Epidermal melanocyte (primary cell): ENCODE measurements at regions not wholly inside any gene's neighbourhood (a gene's known extent, or its start where the extent isn't known, plus 50 kb on each side); places are given as distances from the start of the nearest gene placed in this dataset.
A peak's percentile ranks its signal among the peaks of the same experiment; 100 is the strongest.
"Not testable (repeated sequence)": the region's sequence is repeated elsewhere in the genome, so short reads cannot be mapped to it uniquely, and the experiment has no call there.

Experiments used
- DNase-seq: peaks from one replicate; pipeline ENCODE4 v3.0.0; 2011; ENCODE audit warnings: low spot score; ENCODE audit not compliant: insufficient read length

- DNase-seq, result no peak
Measured at GRCh38 chr6:132054525-132054924, 103.4 kb upstream of the CCN2 start.

- DNase-seq, result no peak
Measured at GRCh38 chr6:132053511-132053910, 102.3 kb upstream of the CCN2 start.

GRCh38 chr6:132052096-132052495 is 100.9 kb upstream of the CCN2 start:
- DNase-seq, result no peak

- DNase-seq, result no peak
Measured at GRCh38 chr6:132045877-132046276, 94.7 kb upstream of the CCN2 start.

GRCh38 chr6:132043148-132043547 is 92.0 kb upstream of the CCN2 start:
- DNase-seq, result no peak

DNA sequence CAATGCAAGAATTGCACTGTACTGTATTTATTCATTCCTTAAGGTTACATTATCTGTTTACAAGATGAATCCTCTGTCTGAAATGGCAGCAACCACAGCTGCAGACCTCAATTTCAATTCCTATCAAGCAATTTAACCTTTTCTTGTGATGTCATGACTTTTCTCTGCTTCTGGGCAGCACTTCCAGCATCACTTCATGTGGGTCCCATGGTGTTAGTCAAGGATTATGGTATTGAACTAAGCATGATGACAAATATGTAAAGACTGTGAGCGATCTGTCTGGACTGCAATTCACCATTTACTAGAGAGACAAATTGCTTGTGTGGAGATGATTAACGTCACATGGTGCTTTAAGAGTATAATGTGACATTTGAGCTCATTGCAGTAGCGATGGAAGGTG is 90.5 kb upstream of the CCN2 start:
- no peak for DNase-seq

DNA sequence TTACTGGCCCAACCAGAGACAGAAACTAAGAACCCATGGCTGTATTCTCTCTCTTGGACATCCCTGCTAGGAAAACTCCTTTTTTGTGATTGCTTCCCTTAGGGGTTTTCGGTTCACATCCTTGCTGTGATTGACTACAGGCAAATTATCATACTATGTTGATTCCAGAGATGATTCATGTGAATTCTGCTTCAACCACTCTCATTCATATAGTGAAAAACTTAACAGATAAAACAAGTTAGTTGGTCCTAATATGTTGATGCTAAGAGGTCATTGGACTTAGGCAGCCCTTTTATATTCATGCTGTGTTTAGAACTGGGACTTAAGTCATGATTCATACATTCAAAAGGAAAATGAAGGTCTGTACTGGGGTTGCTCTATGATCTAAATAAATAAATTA is 76.9 kb upstream of the CCN2 start:
- DNase-seq, result no peak

- no peak for DNase-seq
Measured at GRCh38 chr6:132025468-132025867, 74.3 kb upstream of the CCN2 start.

DNA sequence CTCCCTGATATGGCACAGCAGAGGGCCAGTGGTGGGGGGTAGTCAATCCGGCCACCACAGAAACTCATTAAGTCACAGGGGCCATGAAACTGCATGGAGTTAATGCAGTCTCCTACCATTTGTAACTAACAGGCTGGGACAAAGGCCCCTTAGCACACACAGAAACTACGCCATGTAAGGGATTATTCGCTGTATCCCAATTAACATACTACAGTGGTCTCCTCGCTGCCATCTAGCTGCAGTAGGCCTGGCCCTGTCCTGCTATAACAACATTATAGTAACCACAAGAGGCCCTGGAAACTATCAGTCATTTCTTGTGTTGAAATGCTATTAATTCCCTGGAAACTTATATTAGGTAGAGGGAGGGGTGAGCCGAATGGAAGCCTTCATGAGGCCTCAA is 72.3 kb upstream of the CCN2 start:
- no peak for DNase-seq

DNA sequence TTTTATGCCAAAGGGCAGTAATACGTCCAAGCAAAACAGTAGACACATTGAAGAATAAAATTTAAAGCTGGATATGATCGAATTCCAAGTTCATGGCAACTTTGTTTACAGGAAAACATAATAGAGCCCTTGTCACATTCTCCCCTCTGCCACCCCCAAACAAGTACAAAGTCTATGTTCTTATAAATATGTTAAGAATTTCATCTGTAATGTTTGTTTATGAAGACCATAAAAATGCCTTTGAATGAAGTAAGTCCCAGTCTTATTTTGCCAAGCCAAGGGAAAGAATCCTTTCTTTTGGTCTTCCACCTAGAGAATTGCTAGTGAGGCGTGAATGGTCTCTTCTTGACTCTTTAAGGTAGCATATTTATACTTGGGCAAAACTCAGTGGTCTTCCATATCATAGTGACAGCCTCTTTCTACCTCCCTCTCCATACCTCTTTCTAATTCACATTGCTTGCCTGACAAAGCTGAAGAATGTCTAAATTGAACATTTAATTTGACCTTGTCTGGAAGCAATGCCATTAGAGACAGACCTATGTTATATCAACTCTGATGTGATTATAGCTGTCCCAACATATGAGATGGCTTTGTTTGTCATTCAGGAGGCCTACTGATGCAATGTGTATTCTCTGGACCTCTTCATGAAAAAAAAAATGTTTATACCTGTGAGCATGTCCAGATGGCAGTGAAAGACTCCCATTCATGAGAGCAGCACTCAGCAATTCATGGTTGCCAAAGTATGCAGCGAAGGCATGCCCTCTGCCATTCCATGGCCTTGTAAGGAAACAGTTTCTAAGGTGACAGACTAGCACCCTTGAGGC is 70.6 kb upstream of the CCN2 start:
- peak; percentile 21 for DNase-seq

- not testable (repeated sequence) for DNase-seq
Measured at GRCh38 chr6:132020918-132021317, 69.7 kb upstream of the CCN2 start.

GRCh38 chr6:132020138-132020581 is 69.0 kb upstream of the CCN2 start:
- DNase-seq, result no peak

DNA sequence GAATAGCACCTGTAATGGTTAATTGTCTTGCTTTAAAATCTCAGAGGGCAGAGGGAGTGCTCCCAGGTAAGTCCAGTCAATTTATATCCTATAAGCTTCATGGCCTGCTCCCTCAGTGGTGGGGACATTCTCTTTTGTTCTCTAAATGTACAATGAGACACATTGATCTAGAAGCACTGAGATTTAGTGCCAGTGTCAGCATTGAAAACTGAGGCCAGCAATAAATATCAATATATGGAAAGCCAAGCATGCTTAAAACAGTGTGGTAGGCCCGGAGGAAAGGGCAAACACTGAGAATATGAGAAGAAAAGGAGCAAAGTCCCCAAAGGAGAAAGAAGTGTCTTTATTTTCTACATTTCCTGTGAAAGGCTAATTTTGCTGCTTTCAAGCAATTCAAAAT is 68.4 kb upstream of the CCN2 start:
- no peak for DNase-seq

DNA sequence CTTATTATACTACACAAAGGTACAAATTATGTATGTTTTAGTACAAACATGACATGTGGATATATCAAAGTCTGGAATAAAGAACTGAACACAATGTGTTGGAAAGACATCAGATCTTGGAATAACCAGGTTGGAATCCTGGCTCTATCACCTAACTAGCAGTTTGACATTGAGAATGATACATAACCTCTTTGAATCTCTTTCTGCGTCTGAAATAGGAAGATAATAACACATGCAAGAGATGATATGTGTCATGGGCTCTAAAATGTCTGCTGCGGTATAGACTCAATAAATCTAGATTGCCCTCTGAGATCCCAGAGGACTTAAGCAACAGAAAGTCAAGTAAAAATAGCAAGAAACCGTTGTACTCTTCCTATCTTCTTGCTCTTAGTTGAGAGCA is 66.8 kb upstream of the CCN2 start:
- DNase-seq, result no peak

GRCh38 chr6:132016396-132016795 is 65.2 kb upstream of the CCN2 start:
- DNase-seq, result no peak

- DNase-seq, result no peak
Measured at GRCh38 chr6:132011582-132011981, 60.4 kb upstream of the CCN2 start.

GRCh38 chr6:132009175-132009574 is 58.0 kb upstream of the CCN2 start:
- DNase-seq, result no peak

- DNase-seq, result no peak
Measured at GRCh38 chr6:132007474-132008190, 56.5 kb upstream of the CCN2 start.

- no peak for DNase-seq
Measured at GRCh38 chr6:132005178-132005577, 54.0 kb upstream of the CCN2 start.

DNA sequence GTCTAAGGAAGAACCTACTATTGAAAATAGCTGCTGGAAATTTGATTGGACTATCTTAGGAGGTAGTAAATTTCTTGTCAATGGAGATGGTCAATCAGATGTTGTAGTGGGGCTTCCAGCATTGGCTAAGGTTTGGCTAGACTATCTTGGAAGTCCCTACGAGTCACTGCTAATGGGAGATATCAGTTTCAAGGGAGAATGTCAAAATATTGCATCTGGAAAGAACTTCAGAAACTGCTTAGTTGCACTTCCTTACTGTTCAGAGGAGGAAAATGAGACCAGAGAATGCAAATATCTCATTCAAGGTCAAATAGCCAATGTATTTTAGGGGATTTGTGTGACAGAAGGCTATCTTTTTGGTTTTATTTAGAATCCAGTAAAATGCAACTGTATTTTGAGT is 53.5 kb upstream of the CCN2 start:
- DNase-seq, result no peak

- DNase-seq, result no peak
Measured at GRCh38 chr6:132003516-132004178, 52.5 kb upstream of the CCN2 start.
